Stimulated activated CD8-positive, alpha-beta memory T cell treated with anti-CD3 and anti-CD28 coated beads, Interleukin-12 subunit alpha, Interleukin-12 subunit beta, amount 100 ng/mL, for 4 hours (primary cell): ENCODE measurements at regions not wholly inside any gene's neighbourhood (a gene's known extent, or its start where the extent isn't known, plus 50 kb on each side); places are given as distances from the start of the nearest gene placed in this dataset.

Experiments
- DNase-seq: peaks from one replicate; pipeline ENCODE4 v3.0.0-alpha.2; 2020; ENCODE audit warnings: low read depth

DNA sequence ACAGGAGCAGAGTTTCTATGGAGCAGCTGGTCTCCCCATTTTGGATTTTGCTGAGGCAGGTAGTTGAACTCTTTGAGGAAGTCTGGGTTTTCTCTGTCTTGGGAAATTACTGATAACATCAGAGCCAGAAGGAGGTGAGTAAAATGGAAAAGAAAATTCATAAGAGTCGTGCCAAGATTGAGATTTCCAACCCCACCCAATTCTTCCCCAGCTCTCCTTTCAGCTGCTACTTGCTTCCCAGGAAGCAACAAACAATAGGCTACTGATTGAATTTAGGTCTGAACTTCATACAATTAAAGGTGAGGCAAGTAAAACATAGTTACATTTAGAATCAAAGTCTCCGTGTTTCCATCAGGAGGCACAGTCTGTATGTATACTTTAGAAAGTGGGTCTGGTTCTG is 54.6 kb upstream of the EOLA2 start:
- no peak for DNase-seq

DNA sequence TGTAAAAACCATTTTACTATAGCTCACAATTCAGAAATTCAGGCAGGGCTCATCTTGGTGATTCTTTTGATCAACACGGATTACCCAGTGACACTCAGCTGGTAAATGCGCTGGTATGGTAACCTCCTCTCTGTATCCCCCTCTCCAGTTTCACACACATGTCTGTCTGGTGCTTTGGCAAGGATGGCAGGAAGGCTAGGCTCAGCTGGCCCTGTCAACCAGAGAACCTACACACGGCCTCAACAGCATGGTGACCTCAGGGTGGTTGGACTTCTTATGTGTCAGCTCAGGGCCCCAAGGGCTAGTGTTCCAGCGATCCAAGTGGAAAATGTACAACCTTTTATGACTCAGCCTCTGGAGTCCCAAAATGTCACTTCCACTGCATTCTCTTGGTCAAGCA is 55.7 kb upstream of the EOLA2 start:
- no peak for DNase-seq

GRCh38 chrX:149996515-149996914 is 58.2 kb upstream of the EOLA2 start:
- no peak for DNase-seq

GRCh38 chrX:150005027-150005426 is 66.7 kb upstream of the EOLA2 start:
- no peak for DNase-seq

DNA sequence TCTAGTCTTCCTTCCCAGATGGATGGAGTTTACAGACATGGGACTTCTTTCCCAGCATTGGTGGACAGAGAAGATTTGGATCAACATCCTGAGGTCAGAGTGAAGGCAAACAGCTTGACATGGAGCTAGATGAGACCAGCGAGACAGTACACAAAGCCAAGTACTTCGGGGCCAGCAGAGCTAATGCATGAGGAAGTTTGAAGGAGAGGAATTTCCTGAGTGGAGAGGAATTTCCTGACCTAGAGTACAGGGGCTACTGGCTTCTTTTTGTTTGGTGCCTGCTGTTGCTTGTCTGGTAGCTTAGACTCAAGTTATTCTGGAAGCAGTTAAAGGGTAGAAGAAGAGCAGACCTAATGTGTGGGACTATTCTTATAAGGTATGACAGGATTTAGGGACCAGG is 69.1 kb upstream of the EOLA2 start:
- no peak for DNase-seq

GRCh38 chrX:150012647-150013381 is 74.5 kb upstream of the EOLA2 start:
- no peak for DNase-seq

DNA sequence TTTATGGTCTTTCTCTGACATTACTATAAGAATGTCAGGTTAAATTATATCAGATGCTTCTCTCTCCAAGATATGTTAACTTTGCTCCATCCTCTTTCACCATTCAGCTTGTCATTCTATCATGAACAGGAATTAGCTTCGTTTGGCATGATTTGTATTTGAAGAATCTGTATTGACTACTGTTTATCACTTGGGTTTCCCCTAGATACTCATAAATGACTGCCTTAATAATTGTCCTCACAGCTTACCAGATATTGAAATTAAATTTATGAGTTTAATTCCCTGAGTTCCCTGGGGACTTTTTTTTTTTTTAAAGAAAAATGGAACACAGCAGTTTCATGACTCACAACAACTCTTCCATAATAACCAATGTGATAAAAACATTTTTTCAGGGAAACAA is 76.2 kb upstream of the EOLA2 start:
- DNase-seq = no peak

DNA sequence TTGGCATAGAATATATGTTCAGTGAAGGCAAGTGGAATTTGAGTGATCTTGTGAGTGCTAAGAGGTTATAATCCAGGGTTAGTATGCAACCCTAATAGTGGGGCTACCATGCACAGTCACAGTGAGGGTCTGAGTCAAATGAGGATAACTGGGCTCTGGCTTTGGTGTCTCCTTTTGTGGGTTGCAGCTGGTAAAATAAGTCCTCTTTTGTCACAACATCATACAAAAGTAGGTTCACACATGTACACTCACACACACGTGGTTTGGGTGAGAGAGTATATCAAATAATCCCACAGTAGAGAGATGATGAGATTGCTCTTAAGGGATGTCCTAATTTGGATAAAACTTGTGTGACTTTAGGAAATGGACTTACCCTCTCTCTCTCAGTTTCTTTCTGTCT is 79.6 kb upstream of the EOLA2 start:
- DNase-seq = no peak

DNA sequence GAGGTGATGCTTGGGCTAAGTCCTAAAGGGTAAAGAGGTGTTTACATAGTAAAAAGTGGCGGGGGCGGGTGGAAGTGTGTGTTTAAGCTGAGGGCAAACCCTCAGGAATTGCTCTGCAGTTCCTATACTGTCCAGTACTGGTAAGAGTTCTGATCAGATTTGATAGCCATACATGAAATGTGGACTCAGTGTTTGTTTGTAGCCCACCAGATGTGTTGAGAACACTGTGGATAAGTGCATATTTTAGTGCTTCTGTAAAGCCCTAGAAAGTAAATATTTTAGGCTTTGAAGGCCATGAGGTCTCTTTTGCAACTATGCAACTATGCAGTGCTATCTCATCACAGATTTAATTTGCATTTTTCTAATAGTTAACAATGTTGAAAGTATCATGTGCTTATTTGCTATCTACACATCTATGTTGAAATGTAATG is 80.7 kb upstream of the EOLA2 start:
- no peak for DNase-seq

- DNase-seq = no peak
Measured at GRCh38 chrX:150028692-150029091, 90.4 kb upstream of the EOLA2 start.

GRCh38 chrX:150032742-150033141 is 94.5 kb upstream of the EOLA2 start:
- DNase-seq = no peak

GRCh38 chrX:150034788-150035187 is 96.5 kb upstream of the EOLA2 start:
- no peak for DNase-seq

DNA sequence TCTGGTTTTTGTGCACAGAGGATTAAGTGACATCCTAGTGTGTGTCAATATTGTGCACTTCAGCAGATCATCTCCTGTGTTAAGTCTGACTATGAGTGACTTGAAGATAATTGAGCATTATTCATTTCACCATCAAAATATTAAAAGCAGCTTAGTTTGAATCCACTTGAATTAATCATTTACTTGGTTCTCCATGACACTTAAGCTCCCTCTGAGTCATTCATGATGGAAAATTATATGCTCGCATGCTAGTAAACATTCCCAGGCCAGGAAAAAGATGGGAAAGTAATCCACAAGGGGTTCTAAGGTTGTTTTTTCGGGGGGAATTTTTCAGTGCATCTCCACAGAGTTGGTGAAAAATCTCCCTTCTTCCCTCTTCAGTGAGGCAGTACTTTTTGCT is 97.2 kb upstream of the EOLA2 start:
- DNase-seq = no peak

DNA sequence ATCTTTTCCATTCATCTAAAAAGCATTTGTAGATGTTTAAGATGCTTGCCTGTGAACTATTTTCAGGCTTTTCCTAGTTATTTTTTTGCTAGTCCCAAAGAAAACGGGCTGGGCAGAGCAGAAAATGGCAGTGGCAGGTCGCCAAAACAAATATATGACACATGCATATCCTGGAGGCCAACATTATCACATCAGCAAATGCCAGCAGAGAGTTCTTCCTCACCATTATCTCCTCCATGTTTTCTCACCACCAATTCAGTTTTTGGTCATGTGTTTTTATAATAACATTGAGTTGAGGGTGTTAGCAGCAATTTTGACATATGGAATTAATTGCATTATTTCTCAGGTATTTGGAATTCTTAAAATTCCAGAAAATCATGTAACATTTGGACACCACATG is 97.9 kb upstream of the EOLA2 start:
- DNase-seq = no peak

DNA sequence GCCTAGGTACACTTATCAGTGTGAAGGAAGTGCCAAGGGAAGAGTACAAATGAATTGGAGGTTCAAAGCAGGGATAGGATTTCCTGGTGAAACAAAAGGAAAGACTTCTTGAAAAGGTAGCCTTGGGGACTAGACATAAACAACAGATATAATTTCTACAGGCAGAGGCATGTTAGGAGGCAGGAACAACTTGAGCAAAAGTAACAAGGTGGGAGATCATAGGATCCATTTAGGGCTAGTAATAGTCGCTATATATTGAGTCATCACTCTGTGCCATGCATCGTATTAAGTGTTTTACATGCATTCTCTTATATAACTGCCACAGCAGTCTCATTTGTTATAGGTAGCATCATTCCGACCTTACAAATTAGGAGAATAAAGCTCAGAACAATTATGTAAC is 98.3 kb upstream of the EOLA2 start:
- DNase-seq = no peak

GRCh38 chrX:150037041-150037440 is 98.8 kb upstream of the EOLA2 start:
- no peak for DNase-seq

DNA sequence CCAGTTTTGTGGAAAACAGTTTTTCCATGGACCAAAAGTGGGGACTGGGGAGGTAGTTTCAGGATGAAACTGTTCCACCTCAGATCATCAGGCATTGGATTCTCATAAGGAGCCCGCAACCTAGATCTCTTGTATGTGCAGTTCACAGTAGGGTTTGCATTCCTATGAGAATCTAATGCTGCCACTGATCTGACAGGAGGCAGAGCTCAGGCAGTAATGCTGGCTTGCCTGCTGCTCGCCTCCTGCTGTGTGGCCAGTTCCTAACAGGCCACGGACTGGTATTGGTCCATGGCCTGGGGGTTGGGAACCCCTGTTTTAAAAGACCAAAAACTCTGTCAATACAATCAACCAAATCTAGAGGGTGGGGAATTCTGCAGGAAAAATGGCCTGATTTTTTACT is 100.0 kb upstream of the EOLA2 start:
- DNase-seq = no peak

DNA sequence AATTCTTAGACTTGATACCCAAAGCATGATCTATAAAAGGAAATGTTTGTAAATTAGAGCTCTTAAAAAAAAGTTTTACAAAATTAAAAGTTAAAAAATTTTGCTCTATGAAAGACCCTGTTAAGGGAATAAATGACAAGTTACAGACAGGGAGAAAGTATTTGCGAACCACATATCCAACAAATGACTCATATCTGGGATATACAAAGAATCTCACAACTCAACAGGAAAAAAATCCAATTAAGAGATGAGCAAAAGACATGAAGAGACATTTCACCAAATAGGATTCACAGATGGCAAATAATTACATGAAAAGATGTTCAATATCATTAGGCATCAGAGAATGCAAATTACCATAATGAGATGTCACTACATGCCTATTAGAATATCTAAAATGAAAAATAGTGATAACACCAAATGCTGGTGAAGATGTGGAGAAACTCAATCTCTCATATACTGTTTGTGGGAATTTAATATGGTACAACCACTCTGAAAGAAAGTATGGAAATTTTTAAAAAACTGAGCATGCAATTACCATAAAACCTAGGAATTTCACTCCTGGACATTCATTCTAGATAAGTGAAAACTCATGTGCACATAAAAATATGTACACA is 100.8 kb upstream of the EOLA2 start:
- no peak for DNase-seq

DNA sequence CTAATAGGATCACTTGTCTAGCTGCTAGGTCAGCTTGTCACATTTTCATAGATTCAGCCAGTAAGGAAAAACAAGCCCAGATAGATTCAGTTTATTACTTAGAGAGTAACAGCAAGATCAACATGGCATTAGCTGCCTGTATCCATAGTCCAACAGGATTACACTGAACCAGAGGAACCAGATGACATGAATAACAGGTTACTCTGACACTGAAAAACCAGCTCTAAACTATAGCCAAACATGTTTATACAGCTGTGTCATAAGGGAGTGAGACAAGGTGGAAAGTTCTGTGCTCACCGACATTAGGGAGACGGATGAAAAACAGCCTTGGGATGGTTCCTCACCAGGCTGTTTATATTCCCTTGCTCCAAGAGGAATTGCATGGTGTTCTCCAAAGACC is 102.9 kb upstream of the EOLA2 start:
- DNase-seq = no peak

GRCh38 chrX:150044556-150044955 is 106.3 kb upstream of the EOLA2 start:
- no peak for DNase-seq

DNA sequence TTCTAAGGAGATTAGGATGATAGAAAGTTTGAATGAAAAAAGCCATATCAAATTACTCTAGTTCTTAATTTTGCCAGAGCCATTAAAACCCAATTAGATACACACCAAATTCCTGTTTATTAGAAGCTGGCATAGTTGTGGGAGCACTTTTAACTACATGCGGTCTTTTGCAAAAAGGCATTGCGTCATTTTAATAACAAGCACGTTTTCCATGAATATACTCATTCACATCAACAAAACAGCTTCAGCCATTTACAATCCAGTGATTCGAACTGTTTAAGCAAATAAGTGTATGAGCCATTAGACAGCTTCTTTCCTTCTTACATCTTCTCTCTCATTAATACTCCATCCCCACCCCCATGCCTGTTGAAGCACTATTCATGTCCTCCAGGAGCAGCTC is 109.5 kb upstream of the EOLA2 start:
- DNase-seq = no peak

- DNase-seq = no peak
Measured at GRCh38 chrX:150049647-150050046, 111.4 kb upstream of the EOLA2 start.

GRCh38 chrX:150050387-150050786 is 112.1 kb upstream of the EOLA2 start:
- no peak for DNase-seq

DNA sequence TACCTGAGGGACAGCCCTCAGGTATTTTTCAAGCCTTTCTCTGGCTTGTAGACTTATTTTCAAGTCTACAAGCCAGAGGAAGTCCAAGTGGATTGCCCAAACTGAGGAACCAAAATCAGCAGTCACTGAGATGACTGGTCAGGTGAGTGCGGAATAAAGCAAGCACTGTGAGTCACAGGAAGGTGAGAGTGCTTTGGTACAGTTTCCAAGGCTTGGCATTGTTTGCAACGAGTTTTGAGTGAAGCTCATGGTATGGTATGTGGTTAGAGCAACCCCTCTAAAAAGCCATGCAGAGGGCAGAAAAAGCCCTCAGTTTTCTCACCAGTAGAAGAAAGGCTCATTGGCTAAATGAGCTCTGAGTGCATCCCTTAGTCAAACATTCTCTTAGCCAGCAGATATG is 112.8 kb upstream of the EOLA2 start:
- no peak for DNase-seq
